Right cardiac atrium (tissue), 5 donors: ENCODE measurements at regions not wholly inside any gene's neighbourhood (a gene's known extent, or its start where the extent isn't known, plus 50 kb on each side); places are given as distances from the start of the nearest gene placed in this dataset.
"Not testable (repeated sequence)": the region's sequence is repeated elsewhere in the genome, so short reads cannot be mapped to it uniquely, and the experiment has no call there.

Experiments
- ATAC-seq, 2 donors: fragments of 200-7000 bp; cut with Tn5 transposase; one replicate each; pipeline versions ENCODE4 v1.8.0 to v1.9.1; 2020; ENCODE audit warnings: moderate library complexity in 2 of 2, mild to moderate bottlenecking in 1 of 2
- DNase-seq, 3 donors: peaks; one replicate each; pipeline ENCODE4 v3.0.0-alpha.2; 2020
- H3K27ac ChIP-seq: one replicate; pipeline ENCODE4 v1.5.1; 2013; ENCODE audit warnings: mild to moderate bottlenecking, low read length, control low read depth, moderate library complexity
- H3K27me3 ChIP-seq: one replicate; pipeline ENCODE4 v1.6.1; 2013; ENCODE audit not compliant: control insufficient read depth, insufficient read depth
- H3K4me1 ChIP-seq: one replicate; pipeline ENCODE4 v1.6.1; 2013; ENCODE audit warnings: low read length; ENCODE audit not compliant: control insufficient read depth, insufficient read depth
- H3K4me3 ChIP-seq: one replicate; pipeline ENCODE4 v1.5.1; 2013; ENCODE audit warnings: low read length, control low read depth
- H3K9me3 ChIP-seq: one replicate; pipeline ENCODE4 v1.6.1; 2013; ENCODE audit warnings: low read length; ENCODE audit not compliant: control insufficient read depth
- WGBS: extraction: QIAGEN DNeasy Blood & Tissue Kit; methylation state at CpG from one replicate; pipeline ENCODE4 v1.1.7; 2013; 5-methylcytosine and 5-hydroxymethylcytosine counted together
- intact Hi-C, 4 donors: fragments of 100-400 bp; cut with DNase I; formaldehyde crosslinking; loops; one replicate each; pipeline versions ENCODE4 v1.11.0 to v1.14.0; 2022 to 2023
- donor health status: healthy with polysubstance abuse.
- donor health status: DM: no; HTN: yes; CAD: no.
- donor health status: DM: no; HTN: no; CAD: no.
- donor health status: DM: no; HTN: yes; CAD: no; lungs with severe emphysema.
- donor health status: DM: yes; HTN: yes; CAD: no.

DNA sequence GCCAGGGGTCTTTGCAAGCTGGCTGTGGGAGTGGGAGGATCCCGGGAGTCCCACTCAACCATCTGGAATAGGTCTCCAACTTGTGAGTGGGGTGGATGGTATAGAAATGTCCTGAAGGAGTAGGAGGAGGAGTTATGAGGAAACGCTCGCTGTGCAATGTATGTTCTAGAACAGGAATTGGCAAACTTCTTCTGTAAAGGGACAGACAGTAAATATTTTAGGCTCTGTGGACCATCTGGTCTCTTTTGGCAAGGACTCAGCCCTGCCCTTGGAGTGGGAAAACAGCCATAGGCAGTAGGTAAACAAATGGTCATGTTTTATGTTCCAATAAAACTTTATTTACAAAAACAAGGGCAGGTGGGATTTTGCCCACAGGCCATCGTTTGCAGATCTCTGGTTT is 149.2 kb downstream of the NPIPB5 start:
- ATAC-seq (no peak), DNase-seq (no peak)
- Histone ChIP-seq H3K4me1 (no peaks in the 10 kb centered on the region), H3K27ac (no peak overlapping the region), H3K9me3 (no peaks in the 10 kb centered on the region), H3K4me3 (no peak overlapping the region), H3K27me3 (no peaks in the 10 kb centered on the region)
- intact Hi-C loops = no loop called here
- 72% methylated on average over 4 of the region's 4 CpGs for WGBS

DNA sequence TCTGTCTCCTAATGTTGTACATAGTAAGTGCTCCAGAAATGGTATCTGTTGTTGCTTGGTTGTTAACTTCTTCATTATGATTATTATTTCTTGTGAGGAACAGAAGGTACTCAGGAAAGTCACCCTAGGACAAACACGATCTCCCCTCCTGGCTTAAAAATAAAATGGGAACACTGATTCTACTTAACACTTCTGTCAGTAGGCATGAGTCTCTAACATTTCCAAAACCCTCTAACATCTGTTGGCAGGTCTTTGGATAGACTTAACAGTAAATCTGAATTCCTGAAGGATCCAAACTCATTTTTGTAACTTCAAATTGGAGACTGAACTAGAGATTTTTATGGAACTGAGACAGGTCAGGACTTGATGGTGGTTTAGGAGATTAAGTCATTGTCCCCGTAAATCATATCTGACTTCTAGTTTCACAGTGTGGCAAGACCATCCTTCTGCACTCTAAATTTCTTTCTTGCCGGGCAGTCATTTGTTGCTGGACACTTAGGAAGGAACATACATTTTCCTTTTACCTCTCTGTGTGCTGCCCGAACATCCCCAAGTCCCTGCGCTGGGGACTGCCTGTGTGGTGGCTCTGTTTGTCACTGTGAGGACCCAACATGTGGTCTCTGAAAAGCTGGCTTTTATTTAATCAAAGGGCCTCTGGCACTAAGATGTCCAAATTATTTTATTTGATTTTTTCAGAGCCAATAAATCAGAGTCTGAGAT is 149.9 kb downstream of the NPIPB5 start:
- no peak overlapping the region for H3K27ac ChIP-seq
- ATAC-seq = no peak
- peak in 1 of 3 donors; percentile 12 for DNase-seq
- no peak overlapping the region for H3K4me3 ChIP-seq
- intact Hi-C loops = no loop called here
- H3K4me1 ChIP-seq = no peaks in the 10 kb centered on the region
- no peaks in the 10 kb centered on the region for H3K9me3 ChIP-seq
- H3K27me3 ChIP-seq = no peaks in the 10 kb centered on the region
- WGBS = 85% methylated on average over 5 of the region's 5 CpGs

DNA sequence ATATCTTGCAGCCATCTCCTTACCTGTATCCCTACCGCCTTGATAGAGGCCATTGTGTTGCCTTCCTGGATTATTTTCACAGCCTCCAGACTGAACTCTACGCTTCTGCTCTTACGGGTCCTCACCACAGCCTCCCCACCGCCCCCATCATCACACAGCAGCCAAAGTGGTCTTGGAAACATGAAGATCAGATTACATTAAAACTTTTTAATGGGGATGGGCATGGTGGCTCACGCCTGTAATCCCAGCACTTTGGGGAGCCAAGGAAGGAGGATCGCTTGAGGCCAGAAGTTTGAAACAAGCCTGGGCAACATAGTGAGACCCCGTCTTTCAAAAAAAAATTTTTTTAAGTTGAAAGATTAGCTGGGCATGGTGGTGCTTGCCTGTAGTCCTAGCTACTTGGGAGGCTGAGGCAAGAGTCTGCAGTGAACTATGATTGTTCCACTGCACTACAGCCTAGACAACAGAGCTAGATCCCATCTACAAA is 150.5 kb downstream of the NPIPB5 start:
- no peak for ATAC-seq
- Histone ChIP-seq H3K4me1 (no peaks in the 10 kb centered on the region), H3K27me3 (no peaks in the 10 kb centered on the region), H3K9me3 (no peaks in the 10 kb centered on the region), H3K4me3 (no peak overlapping the region), H3K27ac (no peak overlapping the region)
- WGBS = 79% methylated on average over 7 of the region's 7 CpGs
- DNase-seq = peak in 1 of 3 donors; percentile 21
- intact Hi-C loops = no loop called here

DNA sequence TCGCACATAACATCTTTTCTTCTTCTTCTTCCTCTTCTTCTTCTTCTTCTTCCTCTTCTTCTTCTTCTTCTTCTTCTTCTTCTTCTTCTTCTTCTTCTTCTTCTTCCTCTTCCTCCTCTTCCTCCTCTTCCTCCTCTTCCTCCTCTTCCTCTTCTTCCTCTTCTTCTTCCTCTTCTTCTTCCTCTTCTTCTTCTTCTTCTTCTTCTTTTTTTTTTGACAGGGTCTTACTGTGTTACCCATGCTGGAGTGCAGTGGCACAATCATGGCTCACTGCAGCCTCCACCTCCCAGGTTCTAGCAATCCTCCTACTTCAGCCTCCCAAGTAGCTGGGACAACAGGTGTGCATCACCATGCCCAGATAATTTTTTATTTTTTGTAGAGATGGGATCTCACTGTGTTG is 151.0 kb upstream of the HS3ST2 start:
- H3K4me1 ChIP-seq, H3K9me3 ChIP-seq, H3K27ac ChIP-seq, intact Hi-C loops, H3K27me3 ChIP-seq, DNase-seq, ATAC-seq, H3K4me3 ChIP-seq: not testable (repeated sequence)
- 73% methylated on average over 1 of the region's 1 CpG for WGBS

DNA sequence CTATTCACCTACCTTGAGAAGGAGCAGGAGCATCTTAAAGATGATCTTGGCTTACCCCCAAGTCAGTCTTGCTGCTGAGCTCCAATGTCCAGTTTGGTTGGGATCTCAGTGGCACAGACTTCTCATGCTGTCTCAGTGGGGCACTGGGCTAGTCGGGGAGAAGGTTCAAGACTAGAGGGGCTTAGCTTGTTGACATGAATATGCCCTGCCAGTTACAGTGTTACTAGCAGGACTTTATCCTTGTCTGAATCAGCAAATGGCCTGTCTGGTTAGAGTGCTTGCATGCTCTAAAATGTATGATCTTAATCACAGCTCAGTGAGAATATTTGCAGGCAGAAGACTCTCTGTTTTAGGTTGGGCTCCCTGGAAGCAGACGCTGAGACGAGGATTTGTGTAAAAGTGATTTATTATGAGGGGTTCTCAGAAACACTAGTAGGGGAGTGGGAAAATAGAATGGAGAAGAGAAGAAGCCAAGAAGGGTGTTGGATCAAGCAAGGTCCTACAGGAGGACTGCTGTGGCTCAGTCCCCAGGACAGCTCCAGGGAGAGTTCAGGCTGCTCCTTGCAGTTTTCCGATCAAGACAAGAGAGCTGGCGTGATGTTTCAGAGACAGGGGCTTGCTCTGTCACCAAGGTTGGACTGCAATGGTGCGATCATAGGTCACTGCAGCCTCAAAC is 150.4 kb upstream of the HS3ST2 start:
- no peak for DNase-seq
- Histone ChIP-seq H3K9me3 (no peaks in the 10 kb centered on the region), H3K4me1 (no peaks in the 10 kb centered on the region), H3K27me3 (no peaks in the 10 kb centered on the region), H3K27ac (no peak overlapping the region), H3K4me3 (no peak overlapping the region)
- no peak for ATAC-seq
- intact Hi-C loops = no loop called here
- 86% methylated on average over 6 of the region's 6 CpGs for WGBS

DNA sequence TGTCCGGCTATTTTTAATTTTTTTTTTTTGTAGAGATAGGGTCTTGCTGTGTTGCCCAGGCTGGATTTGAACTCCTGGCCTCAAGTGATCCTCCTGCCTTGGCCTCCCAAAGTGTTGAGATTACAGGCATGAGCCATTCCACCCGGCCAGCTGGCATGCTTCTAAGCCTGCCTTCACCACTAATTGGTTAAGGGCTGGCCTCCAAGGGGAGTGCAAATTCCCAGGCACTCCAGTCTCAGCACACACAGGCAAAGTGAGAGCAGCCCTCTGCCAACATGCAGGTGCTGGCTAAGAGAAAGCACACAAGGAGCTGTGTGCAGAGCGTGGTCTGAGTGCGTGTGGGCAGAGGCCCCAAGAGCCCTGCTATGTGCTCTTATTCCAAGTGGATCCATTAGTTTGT is 149.8 kb upstream of the HS3ST2 start:
- Histone ChIP-seq H3K4me1 (no peaks in the 10 kb centered on the region), H3K27ac (no peak overlapping the region), H3K9me3 (no peaks in the 10 kb centered on the region), H3K27me3 (no peaks in the 10 kb centered on the region), H3K4me3 (no peak overlapping the region)
- ATAC-seq = no peak
- DNase-seq = peak in 1 of 3 donors; percentile 35
- WGBS = 78% methylated on average over 4 of the region's 4 CpGs
- intact Hi-C loops = no loop called here

DNA sequence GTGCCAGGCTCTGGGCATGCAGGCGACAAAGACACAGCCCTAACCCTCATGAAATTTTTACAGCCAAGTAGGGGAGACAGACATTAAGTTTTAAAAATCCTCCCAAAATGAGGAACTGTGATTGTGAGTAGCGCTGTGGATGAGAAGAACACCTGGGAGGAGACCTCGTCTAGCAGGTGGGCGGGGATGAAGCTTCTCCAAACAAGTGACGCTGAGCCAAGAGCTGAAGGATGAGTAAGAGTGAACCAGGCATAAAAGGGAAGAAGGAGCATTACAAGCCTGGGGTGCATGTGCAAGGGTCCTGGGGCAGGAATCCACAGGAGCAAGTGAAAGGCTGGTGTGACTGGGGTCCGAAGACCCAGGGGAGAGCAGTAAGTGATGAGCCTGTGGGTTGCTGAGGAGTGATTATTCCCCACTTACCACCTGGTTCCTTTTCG is 149.4 kb upstream of the HS3ST2 start:
- 83% methylated on average over 7 of the region's 7 CpGs for WGBS
- Histone ChIP-seq H3K4me1 (no peaks in the 10 kb centered on the region), H3K4me3 (no peak overlapping the region), H3K27ac (no peak overlapping the region), H3K27me3 (no peaks in the 10 kb centered on the region), H3K9me3 (no peaks in the 10 kb centered on the region)
- no peak for ATAC-seq
- intact Hi-C loops = no loop called here
- peak in 1 of 3 donors; percentile 7 for DNase-seq

DNA sequence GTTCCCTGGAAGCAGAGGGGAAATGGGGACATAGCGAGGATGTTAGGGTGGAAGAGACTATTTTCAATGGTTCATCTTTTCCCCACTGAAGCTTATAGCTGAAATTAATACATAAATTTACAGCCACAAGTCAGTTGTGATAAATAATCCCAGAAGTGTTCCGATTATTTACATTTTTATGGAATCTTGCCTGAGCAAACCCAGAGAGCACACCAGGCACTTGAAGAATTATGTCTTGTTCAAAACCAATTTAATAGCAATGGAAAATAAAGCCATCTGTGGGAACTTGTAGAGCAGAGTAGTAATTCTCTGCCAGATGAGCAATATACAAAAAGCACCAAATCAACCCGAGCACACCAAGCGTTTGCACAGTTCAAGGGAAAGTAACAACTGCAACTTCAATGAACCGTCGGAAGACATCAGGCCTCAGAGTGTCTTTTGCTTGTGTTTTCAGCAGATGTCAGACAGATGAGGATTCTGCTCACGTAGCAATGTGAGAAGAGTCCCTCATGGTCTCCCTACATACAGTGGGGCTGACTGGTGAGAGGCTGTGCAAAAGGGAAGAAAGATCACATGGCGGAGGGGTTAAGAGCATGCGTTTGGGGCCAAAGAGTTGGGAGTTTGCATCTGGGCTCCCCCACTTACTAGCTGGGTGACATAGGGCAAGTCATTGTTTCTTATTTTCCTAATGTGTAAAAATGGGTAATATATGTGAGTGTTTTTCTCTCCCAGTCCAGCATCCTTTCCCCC is 148.7 kb upstream of the HS3ST2 start:
- H3K9me3 ChIP-seq = no peaks in the 10 kb centered on the region
- DNase-seq = no peak
- H3K4me1 ChIP-seq = no peaks in the 10 kb centered on the region
- ATAC-seq = no peak
- intact Hi-C loops = no loop called here
- H3K27me3 ChIP-seq = no peaks in the 10 kb centered on the region
- WGBS = 84% methylated on average over 9 of the region's 9 CpGs
- H3K4me3 ChIP-seq = no peak overlapping the region
- no peak overlapping the region for H3K27ac ChIP-seq

DNA sequence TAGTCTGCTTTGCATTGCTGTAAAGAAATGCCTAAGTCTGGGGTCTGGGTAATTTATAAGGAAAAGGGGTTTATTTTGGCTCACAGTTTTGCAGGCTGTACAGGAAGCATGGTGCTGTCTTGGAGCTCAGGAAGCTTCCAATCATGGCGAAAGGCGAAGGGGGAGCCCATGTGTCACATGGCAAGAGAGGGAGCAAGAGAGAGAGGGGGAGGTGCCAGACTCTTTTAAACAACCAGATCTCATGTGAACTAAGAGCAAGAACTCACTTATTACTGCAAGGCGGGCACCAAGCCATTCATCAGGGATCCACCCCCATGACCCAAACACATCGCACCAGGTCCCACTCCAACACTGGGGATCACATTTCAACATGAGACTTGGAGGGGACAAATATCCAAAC is 148.2 kb upstream of the HS3ST2 start:
- H3K27me3 ChIP-seq = no peaks in the 10 kb centered on the region
- no peak overlapping the region for H3K4me3 ChIP-seq
- H3K9me3 ChIP-seq = no peaks in the 10 kb centered on the region
- DNase-seq (peak in 1 of 3 donors; percentile 14), ATAC-seq (no peak)
- intact Hi-C loops = no loop called here
- WGBS = 62% methylated on average over 4 of the region's 4 CpGs
- peaks cover 2% of the 10 kb centered on the region for H3K4me1 ChIP-seq
- no peak overlapping the region for H3K27ac ChIP-seq

DNA sequence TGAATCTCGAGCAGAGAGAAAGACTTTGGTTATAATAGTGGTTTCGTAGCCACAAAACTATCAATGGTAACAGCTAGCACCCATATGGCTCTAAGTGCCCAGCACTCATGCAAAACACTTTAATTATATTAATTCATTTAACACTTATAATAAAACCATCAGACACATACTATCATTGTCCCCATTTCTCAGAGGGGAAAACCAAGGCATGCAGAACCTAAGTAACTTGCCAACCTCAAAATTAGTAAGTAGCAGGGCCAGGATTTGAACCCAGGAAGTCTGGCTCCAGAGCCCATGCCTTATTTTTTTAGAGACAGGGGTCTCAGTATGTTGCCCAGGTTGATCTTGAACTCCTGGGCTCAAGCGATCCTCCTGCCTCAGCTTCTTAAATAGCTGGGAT is 145.6 kb upstream of the HS3ST2 start:
- no peak overlapping the region for H3K4me3 ChIP-seq
- DNase-seq (no peak), ATAC-seq (no peak)
- intact Hi-C loops = no loop called here
- no peaks in the 10 kb centered on the region for H3K9me3 ChIP-seq
- WGBS = 82% methylated on average over 3 of the region's 3 CpGs
- peaks cover 2% of the 10 kb centered on the region for H3K4me1 ChIP-seq
- H3K27me3 ChIP-seq = no peaks in the 10 kb centered on the region
- H3K27ac ChIP-seq = no peak overlapping the region

DNA sequence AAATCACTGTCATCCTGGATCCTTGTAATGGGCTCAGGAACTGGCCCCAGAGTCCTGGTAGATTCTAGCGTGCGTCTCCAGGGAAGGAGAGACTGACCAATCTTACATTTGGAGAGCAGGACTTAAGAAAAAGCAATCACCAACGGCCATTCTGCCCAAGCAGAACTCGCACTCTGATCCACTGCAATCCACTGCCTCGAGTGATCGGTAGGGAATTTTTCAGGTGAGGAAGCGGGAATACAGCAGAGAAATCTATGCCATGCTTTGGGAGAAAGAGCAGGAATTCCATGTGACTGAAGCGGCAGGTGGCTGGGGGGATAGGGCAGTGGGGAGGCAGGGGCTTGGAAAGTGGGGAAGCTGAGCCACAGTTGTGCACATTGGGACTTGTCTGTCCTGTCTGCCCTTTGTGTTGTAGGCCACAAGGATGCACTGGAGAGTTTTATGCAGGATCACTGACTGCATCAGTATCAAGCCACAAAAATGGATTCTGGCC is 143.9 kb upstream of the HS3ST2 start:
- Histone ChIP-seq H3K27me3 (no peaks in the 10 kb centered on the region), H3K27ac (no peak overlapping the region), H3K9me3 (no peaks in the 10 kb centered on the region), H3K4me1 (peaks cover 2% of the 10 kb centered on the region), H3K4me3 (no peak overlapping the region)
- WGBS = 93% methylated on average over 8 of the region's 8 CpGs
- intact Hi-C loops = loop anchor here in 1 of 4 donors (10.0 kb wide), 1 partner anchor 1335 kb away; no protein-coding TSS in a partner anchor
- peak in 1 of 3 donors; percentile 18 for DNase-seq
- no peak for ATAC-seq
